ENCODE measurements at regions not wholly inside any gene's neighbourhood (a gene's known extent, or its start where the extent isn't known, plus 50 kb on each side); places are given as distances from the start of the nearest gene placed in this dataset.

DNA sequence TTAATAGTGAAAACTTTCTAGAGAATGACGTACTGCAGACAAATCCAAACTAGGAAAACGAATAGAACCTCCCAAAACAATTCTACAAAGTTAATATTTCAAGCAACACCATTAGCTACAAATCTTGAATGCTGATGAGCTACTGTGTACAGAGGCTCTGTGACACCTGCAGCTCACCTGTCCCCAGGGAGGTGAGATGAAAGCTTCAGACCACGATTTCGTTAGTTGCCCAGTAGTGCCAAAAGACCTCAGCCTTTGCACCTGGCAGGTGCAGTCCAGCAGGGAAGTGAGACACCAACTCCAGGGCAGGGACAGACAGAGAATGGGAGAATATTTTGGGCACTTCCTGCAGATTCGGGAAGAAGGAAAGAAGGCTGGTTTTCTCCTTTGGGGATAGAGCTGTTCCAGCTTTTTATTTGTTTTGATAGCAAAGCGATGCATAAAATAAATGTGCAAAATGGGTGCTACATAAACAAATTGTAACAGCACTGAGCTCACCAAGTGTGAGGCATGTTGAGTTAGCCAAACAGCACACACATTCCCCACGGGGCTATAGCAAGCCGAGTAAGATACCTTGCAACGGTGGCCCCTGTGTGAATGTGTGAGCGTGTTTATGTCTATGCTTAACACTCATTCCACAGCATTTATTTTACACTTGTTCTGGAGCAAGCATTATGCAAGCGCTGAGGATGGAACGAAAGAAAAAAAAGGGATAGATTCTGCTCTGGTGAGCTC, 1024.8 kb upstream of the AUTS2 start:
- TF ChIP-seq ZNF274 (IDR thresholded peaks at IDR 0.05; ENCODE audit: borderline replicate concordance, extremely low read depth, low read length) (no peak), MAFK (IDR thresholded peaks at IDR 0.05; ENCODE audit: low read depth, low read length) (no peak), TAF1 (IDR thresholded peaks at IDR 0.05; ENCODE audit: low read depth, low read length) (no peak)
- TF ChIP-seq, protein P1, sequence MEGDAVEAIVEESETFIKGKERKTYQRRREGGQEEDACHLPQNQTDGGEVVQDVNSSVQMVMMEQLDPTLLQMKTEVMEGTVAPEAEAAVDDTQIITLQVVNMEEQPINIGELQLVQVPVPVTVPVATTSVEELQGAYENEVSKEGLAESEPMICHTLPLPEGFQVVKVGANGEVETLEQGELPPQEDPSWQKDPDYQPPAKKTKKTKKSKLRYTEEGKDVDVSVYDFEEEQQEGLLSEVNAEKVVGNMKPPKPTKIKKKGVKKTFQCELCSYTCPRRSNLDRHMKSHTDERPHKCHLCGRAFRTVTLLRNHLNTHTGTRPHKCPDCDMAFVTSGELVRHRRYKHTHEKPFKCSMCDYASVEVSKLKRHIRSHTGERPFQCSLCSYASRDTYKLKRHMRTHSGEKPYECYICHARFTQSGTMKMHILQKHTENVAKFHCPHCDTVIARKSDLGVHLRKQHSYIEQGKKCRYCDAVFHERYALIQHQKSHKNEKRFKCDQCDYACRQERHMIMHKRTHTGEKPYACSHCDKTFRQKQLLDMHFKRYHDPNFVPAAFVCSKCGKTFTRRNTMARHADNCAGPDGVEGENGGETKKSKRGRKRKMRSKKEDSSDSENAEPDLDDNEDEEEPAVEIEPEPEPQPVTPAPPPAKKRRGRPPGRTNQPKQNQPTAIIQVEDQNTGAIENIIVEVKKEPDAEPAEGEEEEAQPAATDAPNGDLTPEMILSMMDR (IDR thresholded peaks at IDR 0.05; ENCODE audit: control extremely low read depth in 1 of 3, insufficient read depth in 1 of 3, low read depth in 1 of 3, low read length in 3 of 3), result no peak

Measured in H1 (cell line).